Right renal cortex interstitium (tissue), 3 donors: ENCODE measurements at regions not wholly inside any gene's neighbourhood (a gene's known extent, or its start where the extent isn't known, plus 50 kb on each side); places are given as distances from the start of the nearest gene placed in this dataset.

ENCODE experiments used
- DNase-seq, 3 donors: peaks; one replicate each; pipeline ENCODE4 v3.0.0-alpha.2; 2013; ENCODE audit warnings: low read depth in 3 of 3, low spot score in 2 of 3

GRCh38 chr1:38724160-38725131, 135.1 kb downstream of the RRAGC start:
- no peak for DNase-seq

- DNase-seq, result no peak
Measured at GRCh38 chr1:38721816-38722215, 137.8 kb downstream of the RRAGC start.

GRCh38 chr1:38719880-38720279, 139.7 kb downstream of the RRAGC start:
- DNase-seq, result no peak

GRCh38 chr1:38718031-38718430, 141.5 kb downstream of the RRAGC start:
- DNase-seq, result no peak

DNA sequence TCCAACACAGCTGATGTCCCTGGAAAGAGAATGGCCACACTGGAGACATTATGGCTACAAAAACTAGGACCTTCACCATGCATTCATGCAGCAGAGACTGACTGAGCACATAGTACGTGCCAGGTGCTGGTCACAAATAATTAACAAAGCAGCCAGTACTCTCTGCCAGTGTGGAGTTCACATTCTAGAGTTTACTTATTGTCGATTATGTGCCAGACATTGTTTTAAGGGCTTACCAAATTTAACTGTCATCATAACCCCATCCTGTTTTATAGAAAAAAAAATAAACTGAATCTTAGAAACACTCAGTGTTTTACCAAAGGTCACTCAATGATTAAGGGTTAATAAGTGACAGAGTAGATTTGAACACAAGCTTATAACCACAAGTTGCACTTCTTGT, 143.3 kb downstream of the RRAGC start:
- DNase-seq, result no peak

- no peak for DNase-seq
Measured at GRCh38 chr1:38715415-38715814, 144.2 kb downstream of the RRAGC start.

DNA sequence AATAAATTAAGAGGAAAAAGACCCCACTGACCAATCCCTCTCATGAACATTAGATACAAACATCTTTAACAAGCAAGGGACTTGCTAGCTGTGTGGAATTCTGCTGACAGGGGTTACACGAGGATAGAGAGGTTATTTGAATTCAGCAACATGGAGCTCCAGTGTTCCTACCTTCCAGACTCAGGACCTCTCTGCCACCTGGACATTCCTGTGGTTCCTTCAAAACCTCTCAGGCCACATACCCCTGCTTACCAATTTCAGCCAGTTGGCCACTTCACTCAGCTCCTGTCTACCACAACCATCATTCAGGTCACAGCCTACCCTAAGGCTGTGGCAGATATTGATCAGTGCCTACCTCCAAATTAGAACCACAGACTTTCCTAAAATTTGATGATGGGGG, 147.5 kb downstream of the RRAGC start:
- no peak for DNase-seq

GRCh38 chr1:38708701-38709258, 150.8 kb downstream of the RRAGC start:
- no peak for DNase-seq

- DNase-seq, result no peak
Measured at GRCh38 chr1:38701088-38701487, 158.5 kb downstream of the RRAGC start.

DNA sequence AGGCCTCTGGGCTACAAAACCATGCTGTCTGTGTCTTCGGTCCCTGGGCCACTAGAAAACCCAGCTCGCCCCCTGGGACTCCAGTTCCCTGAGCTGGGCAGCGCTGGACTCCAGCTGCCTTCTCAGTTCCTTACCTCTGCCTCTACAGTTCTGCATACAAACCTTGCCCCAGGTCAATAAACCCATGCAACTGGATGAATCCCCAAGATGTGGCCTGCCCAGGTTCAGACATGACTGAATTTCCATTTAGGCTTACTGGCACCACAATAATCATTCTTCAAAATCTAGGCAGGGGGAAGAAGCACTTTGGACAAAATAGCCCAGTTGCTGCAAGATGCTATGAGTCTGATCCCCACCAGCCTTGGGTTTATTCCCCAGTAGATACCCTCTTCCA, 159.5 kb downstream of the RRAGC start:
- no peak for DNase-seq

- no peak for DNase-seq
Measured at GRCh38 chr1:38699330-38700076, 160.1 kb downstream of the RRAGC start.

DNA sequence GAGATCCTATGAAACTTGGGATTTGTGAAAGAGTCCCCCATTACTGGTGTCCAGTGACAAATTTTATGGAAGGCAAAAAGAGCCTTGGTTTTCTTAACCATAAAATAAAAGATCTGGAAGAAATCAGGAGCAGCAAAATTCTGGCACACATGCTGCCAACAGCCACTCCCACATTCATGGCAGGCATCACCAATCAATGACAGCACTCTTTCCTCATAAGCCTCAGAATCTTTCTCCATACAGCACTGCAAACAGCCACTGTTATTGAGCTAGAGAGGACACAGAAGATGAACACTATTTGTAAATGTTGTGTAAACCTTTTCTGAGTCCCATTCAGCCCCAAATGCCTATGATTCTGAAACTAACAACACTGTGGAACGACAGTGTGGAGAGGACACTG, 162.2 kb downstream of the RRAGC start:
- DNase-seq, result no peak

GRCh38 chr1:38696371-38696770, 163.2 kb downstream of the RRAGC start:
- DNase-seq, result no peak

DNA sequence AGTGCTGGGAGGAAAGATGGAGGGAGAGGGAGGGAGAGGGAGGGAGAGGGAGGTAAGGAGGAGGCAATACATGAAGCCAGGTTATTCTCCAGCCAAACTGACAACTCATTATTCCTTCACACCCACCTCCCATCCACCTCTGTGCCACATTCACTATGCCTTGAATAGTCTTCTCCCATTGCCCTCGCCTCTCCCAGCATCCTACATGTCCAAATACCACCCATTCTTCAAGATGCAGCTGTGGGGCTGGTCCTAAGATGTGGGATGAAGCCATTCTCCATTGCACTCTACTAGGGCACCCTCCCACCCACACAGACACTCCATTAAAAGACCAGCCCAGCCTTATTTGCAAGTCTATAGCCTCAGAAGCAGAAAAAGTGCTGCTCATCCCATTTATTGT, 165.8 kb downstream of the RRAGC start:
- DNase-seq, result no peak

DNA sequence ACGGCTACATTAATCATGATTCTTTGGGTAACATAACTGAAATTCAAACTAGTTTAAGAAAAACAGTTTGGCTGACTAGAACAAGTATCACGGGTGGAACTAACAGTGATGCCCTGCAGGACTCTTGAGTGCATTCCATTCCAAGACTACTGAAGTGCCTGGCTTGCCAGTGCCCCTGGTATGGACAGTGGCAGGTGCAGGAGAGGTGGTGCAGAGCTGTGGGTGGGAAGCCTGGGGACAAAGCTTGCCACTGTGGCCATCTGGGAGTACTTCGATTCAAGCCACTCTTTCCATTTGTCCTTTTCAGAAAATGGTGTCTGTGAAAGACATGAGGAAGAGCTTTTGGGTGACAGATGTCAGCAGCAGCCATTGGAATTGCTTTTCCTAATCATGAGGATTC, 166.5 kb downstream of the RRAGC start:
- no peak for DNase-seq

DNA sequence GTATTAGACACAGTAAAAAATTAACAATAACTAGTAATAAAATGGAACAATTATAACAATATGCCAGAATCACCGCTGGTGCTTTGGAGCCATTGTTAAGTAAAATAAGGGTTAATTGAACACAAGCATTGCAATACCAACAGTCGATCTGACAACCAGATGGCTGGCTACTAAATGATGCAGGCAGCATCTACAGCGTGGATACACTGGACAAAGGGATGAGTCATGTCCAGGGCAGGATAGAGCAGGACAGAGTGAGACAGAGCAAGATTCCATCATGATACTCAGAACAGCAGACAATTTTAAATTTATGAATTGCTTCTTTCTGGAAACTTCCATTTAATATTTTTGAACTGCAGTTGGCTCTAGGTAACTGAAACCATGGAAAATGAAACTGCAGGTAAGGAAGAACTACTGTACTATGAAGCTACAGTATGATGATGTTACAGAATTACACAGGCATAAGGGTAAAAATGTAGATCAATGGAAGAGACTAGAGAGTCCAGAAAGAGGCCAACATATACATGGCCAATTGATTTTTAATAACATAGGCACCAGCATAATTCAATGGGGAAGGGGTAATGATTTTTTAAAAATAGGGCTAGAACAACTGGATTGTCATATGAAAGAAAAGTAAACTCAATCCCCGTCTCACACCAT, 168.7 kb downstream of the RRAGC start:
- DNase-seq, result no peak

DNA sequence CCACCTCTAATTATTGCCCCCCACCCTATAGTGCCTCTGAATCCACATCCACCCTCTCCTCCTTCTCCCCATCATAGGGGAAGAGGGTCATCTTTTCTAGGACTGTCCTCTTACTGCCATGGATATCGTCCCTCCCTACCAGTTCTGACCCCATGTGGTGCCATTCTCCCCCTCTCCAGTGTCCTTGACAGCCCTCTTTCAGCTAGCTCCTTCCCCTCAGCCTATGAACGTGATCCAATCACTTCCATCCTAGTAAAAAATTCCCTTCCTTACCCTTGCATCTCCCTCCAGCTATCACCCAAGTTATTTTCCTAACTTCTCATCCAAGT, 172.7 kb downstream of the RRAGC start:
- DNase-seq, result no peak

DNA sequence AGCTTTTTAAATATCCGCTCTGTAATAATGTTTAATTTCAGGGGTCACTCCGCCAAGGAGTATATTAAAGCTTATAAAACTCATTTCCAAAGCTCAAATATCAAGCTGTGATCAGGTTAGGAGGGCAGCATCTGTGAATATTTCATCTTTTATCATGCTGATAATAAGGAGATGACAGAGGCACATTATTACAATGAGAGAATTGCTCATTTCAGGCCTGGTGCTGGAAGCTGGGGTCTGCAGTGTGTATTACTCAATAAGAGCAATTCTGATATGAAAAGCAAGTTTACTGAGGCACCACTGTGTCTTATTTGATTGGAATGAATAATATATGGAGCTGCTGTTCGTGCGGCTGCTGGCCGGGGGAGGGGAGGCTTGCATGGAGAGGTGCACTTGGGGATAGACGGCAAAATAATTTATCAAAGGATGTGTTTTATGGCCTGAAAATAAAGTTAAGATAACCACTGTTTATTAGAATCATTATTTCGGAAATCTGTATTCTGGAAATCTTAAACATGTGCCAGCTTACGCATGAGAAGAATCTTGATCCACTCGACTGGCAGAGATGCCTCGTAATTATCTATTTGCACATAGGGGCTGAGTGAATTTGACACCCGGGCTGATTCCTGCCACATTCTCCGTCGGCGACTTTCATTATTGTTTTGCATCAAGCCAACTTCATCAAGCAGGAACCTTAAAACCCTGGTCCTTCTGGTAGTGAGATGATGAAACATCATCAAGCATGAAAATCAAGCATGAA, 173.2 kb downstream of the RRAGC start:
- no peak for DNase-seq

GRCh38 chr1:38685388-38685787, 174.2 kb downstream of the RRAGC start:
- no peak for DNase-seq

DNA sequence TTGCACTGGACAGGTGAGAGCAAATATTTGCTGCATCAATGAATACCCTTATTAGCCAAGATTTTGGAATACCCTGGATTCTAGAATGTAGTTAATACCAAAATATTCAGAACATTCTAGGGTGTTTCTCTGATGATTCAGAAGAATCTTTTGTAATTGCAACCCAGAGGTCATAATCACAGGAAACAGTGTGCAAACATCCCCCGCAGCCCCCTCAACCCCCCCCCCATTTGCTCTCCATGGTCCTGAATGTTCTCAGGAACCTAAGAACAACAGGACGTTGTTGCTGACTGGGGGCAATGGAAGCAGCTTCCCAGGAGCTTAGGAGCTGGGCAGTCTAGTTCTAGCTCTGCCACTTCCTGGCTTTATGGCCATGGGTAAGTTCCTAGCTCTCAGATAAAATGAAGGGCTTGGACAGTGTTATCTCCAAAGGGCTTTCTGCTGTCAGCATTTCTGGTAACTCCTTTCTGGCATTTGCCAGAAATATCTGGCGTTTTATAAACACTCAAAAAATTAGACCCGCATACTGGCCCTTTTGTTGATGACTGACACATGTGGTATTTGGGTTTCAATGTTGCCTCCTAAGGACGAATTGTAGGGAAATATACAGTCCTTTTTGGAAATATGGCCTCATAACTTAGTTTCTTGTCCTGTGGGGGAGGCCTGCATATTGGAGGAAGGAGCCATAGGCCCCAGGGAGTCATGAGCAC, 178.6 kb downstream of the RRAGC start:
- DNase-seq, result peak in 2 of 3 donors; percentile 2 to 19
